ENCODE measurements at regions not wholly inside any gene's neighbourhood (a gene's known extent, or its start where the extent isn't known, plus 50 kb on each side); places are given as distances from the start of the nearest gene placed in this dataset.

DNA sequence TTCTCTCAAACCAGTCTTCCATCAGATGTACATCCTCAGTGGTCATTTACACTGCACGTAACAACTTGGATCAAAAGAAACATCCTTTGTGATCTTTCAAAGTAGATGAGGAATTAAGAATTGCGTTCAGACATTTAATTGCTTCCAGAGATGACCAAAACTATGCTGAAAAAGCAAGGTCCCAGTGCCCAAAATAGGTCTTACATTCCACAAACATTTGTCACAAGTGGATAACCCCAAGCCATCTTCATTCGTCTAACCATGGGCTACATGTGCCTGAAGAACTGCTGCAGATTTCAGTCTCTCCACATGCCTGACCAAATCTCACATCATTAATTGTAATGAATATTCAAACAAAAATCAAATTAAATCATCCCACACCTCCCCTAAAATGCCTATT lies 273.6 kb downstream of the SHOX2 start:
- WGBS, 2 donors (ENCODE audit: low coverage in 1 of 2): 79 to 91% methylated on average over 2 to 3 of the region's 3 CpGs
- Histone ChIP-seq H3K27ac (no peak overlapping the region), H3K27me3 (no peaks in the 10 kb centered on the region), H3K36me3 (no peaks in the 10 kb centered on the region), H3K4me3 (no peak overlapping the region), H3K4me1 (peaks cover 0 to 15% (median 0%) of the 10 kb centered on the region in 3 donors), H3K9me3 (peaks cover 0 to 23% (median 0%) of the 10 kb centered on the region in 3 donors)
- TF ChIP-seq, protein P1, sequence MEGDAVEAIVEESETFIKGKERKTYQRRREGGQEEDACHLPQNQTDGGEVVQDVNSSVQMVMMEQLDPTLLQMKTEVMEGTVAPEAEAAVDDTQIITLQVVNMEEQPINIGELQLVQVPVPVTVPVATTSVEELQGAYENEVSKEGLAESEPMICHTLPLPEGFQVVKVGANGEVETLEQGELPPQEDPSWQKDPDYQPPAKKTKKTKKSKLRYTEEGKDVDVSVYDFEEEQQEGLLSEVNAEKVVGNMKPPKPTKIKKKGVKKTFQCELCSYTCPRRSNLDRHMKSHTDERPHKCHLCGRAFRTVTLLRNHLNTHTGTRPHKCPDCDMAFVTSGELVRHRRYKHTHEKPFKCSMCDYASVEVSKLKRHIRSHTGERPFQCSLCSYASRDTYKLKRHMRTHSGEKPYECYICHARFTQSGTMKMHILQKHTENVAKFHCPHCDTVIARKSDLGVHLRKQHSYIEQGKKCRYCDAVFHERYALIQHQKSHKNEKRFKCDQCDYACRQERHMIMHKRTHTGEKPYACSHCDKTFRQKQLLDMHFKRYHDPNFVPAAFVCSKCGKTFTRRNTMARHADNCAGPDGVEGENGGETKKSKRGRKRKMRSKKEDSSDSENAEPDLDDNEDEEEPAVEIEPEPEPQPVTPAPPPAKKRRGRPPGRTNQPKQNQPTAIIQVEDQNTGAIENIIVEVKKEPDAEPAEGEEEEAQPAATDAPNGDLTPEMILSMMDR (IDR thresholded peaks at IDR 0.05): no peak
- TF ChIP-seq EP300 (IDR thresholded peaks at IDR 0.05): no peak
- no peak for TF ChIP-seq POLR2A (IDR thresholded peaks at IDR 0.05)
- no peak for TF ChIP-seq POLR2AphosphoS5 (IDR thresholded peaks at IDR 0.05)
- no peak for ATAC-seq

DNA sequence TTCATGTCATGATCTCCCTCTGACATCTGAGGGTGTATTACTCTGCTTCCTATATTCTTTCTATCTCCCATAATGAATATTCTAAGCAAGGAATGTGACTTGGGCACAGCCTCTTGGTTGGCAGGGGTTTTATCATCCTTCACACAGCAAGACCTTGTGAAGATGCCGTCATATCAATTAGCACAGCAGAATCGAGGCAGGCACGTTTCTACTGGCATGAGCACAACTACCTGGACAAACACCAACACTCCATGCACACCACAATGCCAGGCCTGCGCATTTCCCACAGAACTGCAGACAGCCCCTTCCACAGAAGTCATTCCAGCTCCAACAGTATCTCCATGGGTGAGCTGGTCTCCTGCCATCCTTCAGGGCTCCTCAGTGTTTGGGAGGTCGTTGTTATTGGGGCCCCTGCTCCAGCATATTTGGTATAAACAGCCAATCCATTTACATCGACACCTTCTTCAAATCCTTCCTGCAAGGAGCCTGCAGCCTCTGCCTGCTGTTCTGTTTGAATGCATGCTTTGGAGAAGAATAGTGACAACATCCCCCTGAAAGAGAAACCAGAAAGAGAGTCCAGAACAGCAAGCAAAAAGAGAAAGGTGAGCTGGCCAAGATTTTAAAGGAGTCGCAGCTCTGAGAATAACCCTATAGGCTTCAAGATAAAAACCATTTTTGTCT lies 275.5 kb downstream of the SHOX2 start:
- Histone ChIP-seq H3K36me3 (no peaks in the 10 kb centered on the region), H3K4me1 (no peaks in the 10 kb centered on the region), H3K27ac (no peak overlapping the region), H3K4me3 (no peak overlapping the region), H3K27me3 (no peaks in the 10 kb centered on the region), H3K9me3 (peaks cover 0 to 24% (median 0%) of the 10 kb centered on the region in 3 donors)
- TF ChIP-seq EP300 (IDR thresholded peaks at IDR 0.05): no peak
- TF ChIP-seq POLR2AphosphoS5 (IDR thresholded peaks at IDR 0.05): no peak
- TF ChIP-seq, protein P1 (IDR thresholded peaks at IDR 0.05): no peak
- TF ChIP-seq POLR2A (IDR thresholded peaks at IDR 0.05): no peak
- WGBS, 2 donors (ENCODE audit: low coverage in 1 of 2): 51 to 72% methylated on average over 4 to 5 of the region's 7 CpGs
- no peak for ATAC-seq

DNA sequence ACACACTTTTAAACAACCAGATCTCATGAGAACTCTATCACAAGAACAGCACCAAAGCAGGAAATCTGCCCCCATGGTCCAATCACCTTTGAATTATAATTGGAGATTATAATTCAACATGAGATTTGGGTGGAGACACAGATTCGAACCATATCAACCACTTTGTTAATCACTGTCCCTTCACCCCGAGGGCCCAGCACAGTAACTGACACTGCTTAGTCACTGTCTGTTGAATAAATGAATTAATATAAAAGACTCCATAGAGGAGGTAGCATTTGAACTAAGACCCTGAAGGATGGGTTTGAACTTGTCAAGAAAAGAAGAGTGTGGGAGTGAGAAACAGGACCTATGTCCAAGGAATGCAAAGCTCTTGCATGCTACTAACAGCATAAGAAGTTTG lies 276.4 kb downstream of the SHOX2 start:
- Histone ChIP-seq H3K27me3 (no peaks in the 10 kb centered on the region), H3K36me3 (no peaks in the 10 kb centered on the region), H3K27ac (no peak overlapping the region), H3K9me3 (peaks cover 0 to 24% (median 0%) of the 10 kb centered on the region in 3 donors), H3K4me3 (no peak overlapping the region), H3K4me1 (no peaks in the 10 kb centered on the region)
- TF ChIP-seq, protein P1 (IDR thresholded peaks at IDR 0.05): no peak
- TF ChIP-seq EP300 (IDR thresholded peaks at IDR 0.05): no peak
- TF ChIP-seq POLR2A (IDR thresholded peaks at IDR 0.05): no peak
- no peak for TF ChIP-seq POLR2AphosphoS5 (IDR thresholded peaks at IDR 0.05)
- WGBS, 2 donors (ENCODE audit: low coverage in 1 of 2): 72 to 92% methylated on average over 2 of the region's 2 CpGs
- ATAC-seq: no peak

DNA sequence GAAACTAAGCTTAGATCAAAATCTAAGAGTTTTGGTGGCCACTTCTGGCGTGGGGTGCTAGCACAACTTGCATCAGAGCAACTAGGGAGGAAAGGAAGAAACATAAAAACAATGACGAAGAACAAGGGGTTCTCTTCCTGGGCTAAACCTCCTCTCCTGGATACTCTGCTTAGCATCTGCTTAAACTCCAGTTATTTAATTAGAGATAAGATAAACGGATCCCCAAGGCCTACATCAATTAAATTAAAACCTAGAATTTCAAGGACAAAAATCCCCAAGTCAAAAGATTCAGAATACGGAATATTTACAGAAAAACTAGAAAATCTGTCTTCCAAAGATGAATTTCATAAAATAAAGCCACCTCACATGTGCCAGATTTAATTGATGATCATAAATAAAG lies 281.9 kb downstream of the SHOX2 start:
- Histone ChIP-seq H3K4me3 (no peak overlapping the region), H3K36me3 (no peaks in the 10 kb centered on the region), H3K4me1 (no peaks in the 10 kb centered on the region), H3K27me3 (no peaks in the 10 kb centered on the region), H3K9me3 (peaks cover 0 to 18% (median 0%) of the 10 kb centered on the region in 3 donors), H3K27ac (no peak overlapping the region)
- TF ChIP-seq POLR2AphosphoS5 (IDR thresholded peaks at IDR 0.05): no peak
- TF ChIP-seq, protein P1 (IDR thresholded peaks at IDR 0.05): no peak
- TF ChIP-seq POLR2A (IDR thresholded peaks at IDR 0.05): no peak
- no peak for TF ChIP-seq EP300 (IDR thresholded peaks at IDR 0.05)
- ATAC-seq: no peak
- 66 to 86% methylated on average over 3 to 4 of the region's 4 CpGs for WGBS, 2 donors (ENCODE audit: low coverage in 1 of 2)

DNA sequence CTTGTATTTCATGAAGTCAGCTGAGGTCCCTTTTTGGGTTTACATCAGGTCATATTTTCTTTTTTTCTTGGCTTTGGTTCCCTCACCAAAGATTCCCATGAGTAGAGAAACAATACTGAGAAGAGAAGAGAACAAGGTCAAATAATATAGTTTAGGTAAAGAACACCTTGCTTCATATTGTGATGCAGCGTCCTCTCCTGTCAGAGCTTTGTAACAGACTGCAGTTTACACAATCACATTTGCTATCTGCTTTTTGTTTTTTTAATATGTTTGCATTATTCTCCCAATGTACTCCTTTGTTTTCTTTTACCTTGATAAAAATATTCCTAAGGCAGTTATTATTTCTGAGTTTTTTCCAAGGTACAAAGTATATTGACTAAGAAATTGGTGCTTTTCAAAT lies 283.2 kb downstream of the SHOX2 start:
- H3K27me3 ChIP-seq: no peaks in the 10 kb centered on the region
- no peak for TF ChIP-seq POLR2A (IDR thresholded peaks at IDR 0.05)
- TF ChIP-seq EP300 (IDR thresholded peaks at IDR 0.05): no peak
- TF ChIP-seq, protein P1 (IDR thresholded peaks at IDR 0.05): no peak
- TF ChIP-seq POLR2AphosphoS5 (IDR thresholded peaks at IDR 0.05): no peak
- H3K4me1 ChIP-seq: no peaks in the 10 kb centered on the region
- ATAC-seq: no peak
- no peaks in the 10 kb centered on the region for H3K36me3 ChIP-seq
- H3K4me3 ChIP-seq: no peak overlapping the region
- H3K27ac ChIP-seq: no peak overlapping the region
- peaks cover 0 to 5% (median 0%) of the 10 kb centered on the region in 3 donors for H3K9me3 ChIP-seq
- 77 to 100% methylated on average over 1 of the region's 1 CpG for WGBS, 2 donors (ENCODE audit: low coverage in 1 of 2)

Measured in gastroesophageal sphincter (tissue), 4 donors.